ENCODE measurements at regions not wholly inside any gene's neighbourhood (a gene's known extent, or its start where the extent isn't known, plus 50 kb on each side); places are given as distances from the start of the nearest gene placed in this dataset.

GRCh38 chr1:82549841-82550240 lies 749.1 kb downstream of the ADGRL2 start (continued):
- TF ChIP-seq, protein P1, sequence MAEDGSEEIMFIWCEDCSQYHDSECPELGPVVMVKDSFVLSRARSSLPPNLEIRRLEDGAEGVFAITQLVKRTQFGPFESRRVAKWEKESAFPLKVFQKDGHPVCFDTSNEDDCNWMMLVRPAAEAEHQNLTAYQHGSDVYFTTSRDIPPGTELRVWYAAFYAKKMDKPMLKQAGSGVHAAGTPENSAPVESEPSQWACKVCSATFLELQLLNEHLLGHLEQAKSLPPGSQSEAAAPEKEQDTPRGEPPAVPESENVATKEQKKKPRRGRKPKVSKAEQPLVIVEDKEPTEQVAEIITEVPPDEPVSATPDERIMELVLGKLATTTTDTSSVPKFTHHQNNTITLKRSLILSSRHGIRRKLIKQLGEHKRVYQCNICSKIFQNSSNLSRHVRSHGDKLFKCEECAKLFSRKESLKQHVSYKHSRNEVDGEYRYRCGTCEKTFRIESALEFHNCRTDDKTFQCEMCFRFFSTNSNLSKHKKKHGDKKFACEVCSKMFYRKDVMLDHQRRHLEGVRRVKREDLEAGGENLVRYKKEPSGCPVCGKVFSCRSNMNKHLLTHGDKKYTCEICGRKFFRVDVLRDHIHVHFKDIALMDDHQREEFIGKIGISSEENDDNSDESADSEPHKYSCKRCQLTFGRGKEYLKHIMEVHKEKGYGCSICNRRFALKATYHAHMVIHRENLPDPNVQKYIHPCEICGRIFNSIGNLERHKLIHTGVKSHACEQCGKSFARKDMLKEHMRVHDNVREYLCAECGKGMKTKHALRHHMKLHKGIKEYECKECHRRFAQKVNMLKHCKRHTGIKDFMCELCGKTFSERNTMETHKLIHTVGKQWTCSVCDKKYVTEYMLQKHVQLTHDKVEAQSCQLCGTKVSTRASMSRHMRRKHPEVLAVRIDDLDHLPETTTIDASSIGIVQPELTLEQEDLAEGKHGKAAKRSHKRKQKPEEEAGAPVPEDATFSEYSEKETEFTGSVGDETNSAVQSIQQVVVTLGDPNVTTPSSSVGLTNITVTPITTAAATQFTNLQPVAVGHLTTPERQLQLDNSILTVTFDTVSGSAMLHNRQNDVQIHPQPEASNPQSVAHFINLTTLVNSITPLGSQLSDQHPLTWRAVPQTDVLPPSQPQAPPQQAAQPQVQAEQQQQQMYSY (CRISPR knock-in tag; IDR thresholded peaks at IDR 0.05), result no peak
- TF ChIP-seq SMAD3 (CRISPR knock-in tag; IDR thresholded peaks at IDR 0.05; ENCODE audit: borderline replicate concordance), result no peak

DNA sequence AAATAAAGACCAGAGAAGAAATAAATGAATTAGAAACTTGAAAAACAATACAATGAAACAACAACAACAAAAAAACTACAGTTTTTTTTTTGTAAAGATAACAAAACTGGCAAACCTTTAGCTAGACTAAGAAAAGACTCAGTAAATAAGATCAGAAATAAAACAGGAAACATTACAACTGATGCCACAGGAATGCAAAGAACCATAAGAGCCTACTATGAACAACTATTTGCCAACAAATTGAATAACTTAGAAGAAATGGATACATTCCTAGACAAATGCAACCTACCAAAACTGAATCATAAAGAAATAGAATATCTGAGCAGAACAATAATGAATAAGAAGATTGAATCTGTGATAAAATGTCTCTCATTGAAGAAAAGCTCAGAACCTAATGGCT lies 742.0 kb downstream of the ADGRL2 start:
- Mint-ChIP-seq H3K27ac (no peak overlapping the region), H3K36me3 (no peaks in the 10 kb centered on the region; the same call in 1 of the 2 replicates), H3K4me3 (no peak overlapping the region), H3K27me3 (ENCODE audit: low read depth) (no peaks in the 10 kb centered on the region), H3K9me3 (peaks cover 47% of the 10 kb centered on the region), H3K4me1 (no peaks in the 10 kb centered on the region)
- POLR2A ChIA-PET, result no interaction called here
- CTCF ChIA-PET, result no interaction called here
- DNase-seq (ENCODE audit: low spot score) (no peak), ATAC-seq (no peak)
- TF ChIP-seq, protein P2, sequence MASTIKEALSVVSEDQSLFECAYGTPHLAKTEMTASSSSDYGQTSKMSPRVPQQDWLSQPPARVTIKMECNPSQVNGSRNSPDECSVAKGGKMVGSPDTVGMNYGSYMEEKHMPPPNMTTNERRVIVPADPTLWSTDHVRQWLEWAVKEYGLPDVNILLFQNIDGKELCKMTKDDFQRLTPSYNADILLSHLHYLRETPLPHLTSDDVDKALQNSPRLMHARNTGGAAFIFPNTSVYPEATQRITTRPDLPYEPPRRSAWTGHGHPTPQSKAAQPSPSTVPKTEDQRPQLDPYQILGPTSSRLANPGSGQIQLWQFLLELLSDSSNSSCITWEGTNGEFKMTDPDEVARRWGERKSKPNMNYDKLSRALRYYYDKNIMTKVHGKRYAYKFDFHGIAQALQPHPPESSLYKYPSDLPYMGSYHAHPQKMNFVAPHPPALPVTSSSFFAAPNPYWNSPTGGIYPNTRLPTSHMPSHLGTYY (CRISPR knock-in tag; IDR thresholded peaks at IDR 0.05), result no peak
- TF ChIP-seq NFYB (CRISPR knock-in tag; conservative IDR thresholded peaks at IDR 0.05; ENCODE audit: low read depth) (no peak), JUN (CRISPR knock-in tag; IDR thresholded peaks at IDR 0.05) (no peak), GTF2I (CRISPR knock-in tag; conservative IDR thresholded peaks at IDR 0.05) (no peak), E2F4 (CRISPR knock-in tag; IDR thresholded peaks at IDR 0.05; ENCODE audit: borderline replicate concordance, low read depth) (no peak), E2F5 (CRISPR knock-in tag; IDR thresholded peaks at IDR 0.05) (no peak), ZNF416 (CRISPR knock-in tag; IDR thresholded peaks at IDR 0.05) (no peak), ZNF219 (CRISPR knock-in tag; IDR thresholded peaks at IDR 0.05; ENCODE audit: borderline replicate concordance) (no peak), TCF7 (CRISPR knock-in tag; IDR thresholded peaks at IDR 0.05; ENCODE audit: low read depth) (no peak), ZNF532 (CRISPR knock-in tag; IDR thresholded peaks at IDR 0.05; ENCODE audit: borderline replicate concordance) (no peak)
- TF ChIP-seq, protein P3, sequence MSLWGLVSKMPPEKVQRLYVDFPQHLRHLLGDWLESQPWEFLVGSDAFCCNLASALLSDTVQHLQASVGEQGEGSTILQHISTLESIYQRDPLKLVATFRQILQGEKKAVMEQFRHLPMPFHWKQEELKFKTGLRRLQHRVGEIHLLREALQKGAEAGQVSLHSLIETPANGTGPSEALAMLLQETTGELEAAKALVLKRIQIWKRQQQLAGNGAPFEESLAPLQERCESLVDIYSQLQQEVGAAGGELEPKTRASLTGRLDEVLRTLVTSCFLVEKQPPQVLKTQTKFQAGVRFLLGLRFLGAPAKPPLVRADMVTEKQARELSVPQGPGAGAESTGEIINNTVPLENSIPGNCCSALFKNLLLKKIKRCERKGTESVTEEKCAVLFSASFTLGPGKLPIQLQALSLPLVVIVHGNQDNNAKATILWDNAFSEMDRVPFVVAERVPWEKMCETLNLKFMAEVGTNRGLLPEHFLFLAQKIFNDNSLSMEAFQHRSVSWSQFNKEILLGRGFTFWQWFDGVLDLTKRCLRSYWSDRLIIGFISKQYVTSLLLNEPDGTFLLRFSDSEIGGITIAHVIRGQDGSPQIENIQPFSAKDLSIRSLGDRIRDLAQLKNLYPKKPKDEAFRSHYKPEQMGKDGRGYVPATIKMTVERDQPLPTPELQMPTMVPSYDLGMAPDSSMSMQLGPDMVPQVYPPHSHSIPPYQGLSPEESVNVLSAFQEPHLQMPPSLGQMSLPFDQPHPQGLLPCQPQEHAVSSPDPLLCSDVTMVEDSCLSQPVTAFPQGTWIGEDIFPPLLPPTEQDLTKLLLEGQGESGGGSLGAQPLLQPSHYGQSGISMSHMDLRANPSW (CRISPR knock-in tag; conservative IDR thresholded peaks at IDR 0.05; ENCODE audit: low read depth), result no peak
- TF ChIP-seq, protein P4, sequence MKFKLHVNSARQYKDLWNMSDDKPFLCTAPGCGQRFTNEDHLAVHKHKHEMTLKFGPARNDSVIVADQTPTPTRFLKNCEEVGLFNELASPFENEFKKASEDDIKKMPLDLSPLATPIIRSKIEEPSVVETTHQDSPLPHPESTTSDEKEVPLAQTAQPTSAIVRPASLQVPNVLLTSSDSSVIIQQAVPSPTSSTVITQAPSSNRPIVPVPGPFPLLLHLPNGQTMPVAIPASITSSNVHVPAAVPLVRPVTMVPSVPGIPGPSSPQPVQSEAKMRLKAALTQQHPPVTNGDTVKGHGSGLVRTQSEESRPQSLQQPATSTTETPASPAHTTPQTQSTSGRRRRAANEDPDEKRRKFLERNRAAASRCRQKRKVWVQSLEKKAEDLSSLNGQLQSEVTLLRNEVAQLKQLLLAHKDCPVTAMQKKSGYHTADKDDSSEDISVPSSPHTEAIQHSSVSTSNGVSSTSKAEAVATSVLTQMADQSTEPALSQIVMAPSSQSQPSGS (CRISPR knock-in tag; IDR thresholded peaks at IDR 0.05; ENCODE audit: borderline replicate concordance, low read depth), result no peak
- TF ChIP-seq, protein P1 (CRISPR knock-in tag; IDR thresholded peaks at IDR 0.05), result no peak
